HEK293 (cell line): ENCODE measurements at regions not wholly inside any gene's neighbourhood (a gene's known extent, or its start where the extent isn't known, plus 50 kb on each side); places are given as distances from the start of the nearest gene placed in this dataset.

Experiments used
- CTCF ChIA-PET: fragments of 350-600 bp; formaldehyde crosslinking; extraction: SDS; loops from one replicate; lab custom pipeline; 2021; ENCODE audit warnings: antibody characterized with exemption; lab: Yijun Ruan, JAX
- POLR2A ChIA-PET: fragments of 300-600 bp; formaldehyde crosslinking; extraction: SDS; loops from one replicate; lab custom pipeline; 2020; ENCODE audit warnings: antibody characterized with exemption, inconsistent platforms; lab: Yijun Ruan, JAX
- H3K27ac ChIP-seq: fragments of 200-500 bp; sonication (Bioruptor generic); 2 replicates; pipeline ENCODE4 v1.5.1; 2014; ENCODE audit warnings: low read depth, low read length, control low read depth, inconsistent platforms; ENCODE audit errors: extremely low read depth
- H3K36me3 ChIP-seq, 2 experiments: fragments of 200-500 bp in 1 of 2; sonication (Bioruptor generic) in 1 of 2; 1 replicate in 1 of 2; 2 replicates in 1 of 2; pipeline ENCODE4 v1.5.1; 2014 to 2017; ENCODE audit warnings: inconsistent platforms in 2 of 2, low read length in 2 of 2; ENCODE audit not compliant: control insufficient read depth in 2 of 2, insufficient read depth in 1 of 2
- H3K4me1 ChIP-seq: fragments of 200-500 bp; sonication (Bioruptor generic); 2 replicates; pipeline ENCODE4 v1.5.1; 2014; ENCODE audit warnings: mild to moderate bottlenecking, low read length, inconsistent platforms; ENCODE audit not compliant: control insufficient read depth, insufficient read depth
- H3K4me3 ChIP-seq: 2 replicates; pipeline ENCODE4 v1.5.1; 2011; ENCODE audit warnings: low read depth, mild to moderate bottlenecking, control low read depth, low read length, moderate library complexity
- H3K9me3 ChIP-seq: fragments of 200-500 bp; sonication (Bioruptor generic); 2 replicates; pipeline ENCODE4 v1.5.1; 2014; ENCODE audit warnings: low read depth, low read length, inconsistent platforms; ENCODE audit not compliant: control insufficient read depth, insufficient read depth
- FEZF1 ChIP-seq: fragments of 450-650 bp; formaldehyde crosslinking; IDR thresholded peaks from 2 replicates; pipeline ENCODE4 v1.5.1; 2016; ENCODE audit warnings: missing biosample characterization, missing genetic modification characterization
- GLIS1 ChIP-seq: fragments of 450-650 bp; formaldehyde crosslinking; IDR thresholded peaks from 2 replicates; pipeline ENCODE4 v1.5.1; 2016; ENCODE audit warnings: missing biosample characterization, missing genetic modification characterization
- HOXC10 ChIP-seq: sonication (generic); formaldehyde crosslinking; IDR thresholded peaks from 2 replicates; pipeline ENCODE4 v1.8.1; 2023; ENCODE audit warnings: mild to moderate bottlenecking, missing genetic modification reagents
- KLF10 ChIP-seq: fragments of 450-650 bp; IDR thresholded peaks from 2 replicates; pipeline ENCODE4 v1.5.1; 2018; ENCODE audit warnings: missing biosample characterization, mild to moderate bottlenecking, missing genetic modification characterization
- RBAK ChIP-seq: fragments of 450-650 bp; formaldehyde crosslinking; IDR thresholded peaks from 2 replicates; pipeline ENCODE4 v1.5.1; 2016; ENCODE audit warnings: missing biosample characterization, missing genetic modification characterization
- REPIN1 ChIP-seq: fragments of 450-650 bp; formaldehyde crosslinking; IDR thresholded peaks from 2 replicates; pipeline ENCODE4 v1.5.1; 2017; ENCODE audit warnings: missing biosample characterization, missing genetic modification characterization, low read depth
- ZFP3 ChIP-seq: fragments of 450-650 bp; formaldehyde crosslinking; IDR thresholded peaks from 2 replicates; pipeline ENCODE4 v1.5.1; 2016; ENCODE audit warnings: low read depth, missing biosample characterization, missing genetic modification characterization
- ZNF10 ChIP-seq: fragments of 450-650 bp; formaldehyde crosslinking; IDR thresholded peaks from 2 replicates; pipeline ENCODE4 v1.5.1; 2017; ENCODE audit warnings: missing biosample characterization, missing genetic modification characterization
- ZNF138 ChIP-seq: fragments of 450-650 bp; formaldehyde crosslinking; IDR thresholded peaks from 2 replicates; pipeline ENCODE4 v1.5.1; 2016; ENCODE audit warnings: missing biosample characterization, missing genetic modification characterization, borderline replicate concordance
- ZNF157 ChIP-seq: fragments of 450-650 bp; formaldehyde crosslinking; IDR thresholded peaks from 2 replicates; pipeline ENCODE4 v1.5.1; 2016; ENCODE audit warnings: missing biosample characterization, missing genetic modification characterization
- ZNF19 ChIP-seq: fragments of 450-650 bp; formaldehyde crosslinking; IDR thresholded peaks from 2 replicates; pipeline ENCODE4; 2016; ENCODE audit warnings: missing biosample characterization, missing genetic modification characterization, low read depth
- ZNF2 ChIP-seq: fragments of 450-650 bp; formaldehyde crosslinking; IDR thresholded peaks from 2 replicates; pipeline ENCODE4 v1.5.1; 2016; ENCODE audit warnings: missing biosample characterization, missing genetic modification characterization
- ZNF24 ChIP-seq: fragments of 450-650 bp; formaldehyde crosslinking; IDR thresholded peaks from 2 replicates; pipeline ENCODE4 v1.5.1; 2016; ENCODE audit warnings: missing biosample characterization, missing genetic modification characterization
- ZNF335 ChIP-seq: fragments of 450-650 bp; formaldehyde crosslinking; conservative IDR thresholded peaks from 2 replicates; pipeline ENCODE4 v1.5.1; 2016; ENCODE audit warnings: missing biosample characterization, missing genetic modification characterization
- ZNF37A ChIP-seq: fragments of 450-650 bp; IDR thresholded peaks from 2 replicates; pipeline ENCODE4 v1.5.1; 2018; ENCODE audit warnings: missing biosample characterization, missing genetic modification characterization
- ZNF416 ChIP-seq: fragments of 450-650 bp; formaldehyde crosslinking; IDR thresholded peaks from 2 replicates; pipeline ENCODE4 v1.5.1; 2016; ENCODE audit warnings: missing biosample characterization, missing genetic modification characterization
- ZNF426 ChIP-seq: fragments of 450-650 bp; formaldehyde crosslinking; IDR thresholded peaks from 2 replicates; pipeline ENCODE4 v1.5.1; 2017; ENCODE audit warnings: missing biosample characterization, missing genetic modification characterization, mild to moderate bottlenecking, inconsistent platforms, moderate library complexity
- ZNF433 ChIP-seq: fragments of 450-650 bp; formaldehyde crosslinking; IDR thresholded peaks from 2 replicates; pipeline ENCODE4 v1.5.1; 2016; ENCODE audit warnings: missing biosample characterization, missing genetic modification characterization, low read depth
- ZNF518A ChIP-seq: fragments of 450-650 bp; formaldehyde crosslinking; conservative IDR thresholded peaks from 2 replicates; pipeline ENCODE4 v1.5.1; 2016; ENCODE audit warnings: low read depth, missing biosample characterization, missing genetic modification characterization
- ZNF600 ChIP-seq: fragments of 450-650 bp; formaldehyde crosslinking; IDR thresholded peaks from 2 replicates; pipeline ENCODE4 v1.5.1; 2016; ENCODE audit warnings: missing biosample characterization, missing genetic modification characterization
- ZNF777 ChIP-seq: fragments of 450-650 bp; formaldehyde crosslinking; IDR thresholded peaks from 2 replicates; pipeline ENCODE4 v1.5.1; 2017; ENCODE audit warnings: missing biosample characterization, missing genetic modification characterization, borderline replicate concordance
- TF ChIP-seq, protein P1 (sequence below): fragments of 450-650 bp; formaldehyde crosslinking; IDR thresholded peaks from 2 replicates; pipeline ENCODE4 v1.5.1; 2017; ENCODE audit warnings: missing biosample characterization, missing genetic modification characterization
- TF ChIP-seq, protein P2 (sequence below): fragments of 450-650 bp; formaldehyde crosslinking; IDR thresholded peaks from 2 replicates; pipeline ENCODE4 v1.5.1; 2016; ENCODE audit warnings: missing biosample characterization, missing genetic modification characterization
- TF ChIP-seq, protein P3 (sequence below): fragments of 450-650 bp; formaldehyde crosslinking; IDR thresholded peaks from 2 replicates; pipeline ENCODE4 v1.5.1; 2016; ENCODE audit warnings: missing biosample characterization, missing genetic modification characterization

GRCh38 chr3:6301626-6302025 is 559.3 kb upstream of the GRM7 start (continued):
- TF ChIP-seq, protein P1, sequence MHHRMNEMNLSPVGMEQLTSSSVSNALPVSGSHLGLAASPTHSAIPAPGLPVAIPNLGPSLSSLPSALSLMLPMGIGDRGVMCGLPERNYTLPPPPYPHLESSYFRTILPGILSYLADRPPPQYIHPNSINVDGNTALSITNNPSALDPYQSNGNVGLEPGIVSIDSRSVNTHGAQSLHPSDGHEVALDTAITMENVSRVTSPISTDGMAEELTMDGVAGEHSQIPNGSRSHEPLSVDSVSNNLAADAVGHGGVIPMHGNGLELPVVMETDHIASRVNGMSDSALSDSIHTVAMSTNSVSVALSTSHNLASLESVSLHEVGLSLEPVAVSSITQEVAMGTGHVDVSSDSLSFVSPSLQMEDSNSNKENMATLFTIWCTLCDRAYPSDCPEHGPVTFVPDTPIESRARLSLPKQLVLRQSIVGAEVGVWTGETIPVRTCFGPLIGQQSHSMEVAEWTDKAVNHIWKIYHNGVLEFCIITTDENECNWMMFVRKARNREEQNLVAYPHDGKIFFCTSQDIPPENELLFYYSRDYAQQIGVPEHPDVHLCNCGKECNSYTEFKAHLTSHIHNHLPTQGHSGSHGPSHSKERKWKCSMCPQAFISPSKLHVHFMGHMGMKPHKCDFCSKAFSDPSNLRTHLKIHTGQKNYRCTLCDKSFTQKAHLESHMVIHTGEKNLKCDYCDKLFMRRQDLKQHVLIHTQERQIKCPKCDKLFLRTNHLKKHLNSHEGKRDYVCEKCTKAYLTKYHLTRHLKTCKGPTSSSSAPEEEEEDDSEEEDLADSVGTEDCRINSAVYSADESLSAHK, result no peak
- no peak for TF ChIP-seq ZNF138 (tag by site-specific recombination)
- TF ChIP-seq ZNF24 (tag by site-specific recombination), result no peak
- TF ChIP-seq ZNF433 (tag by site-specific recombination), result no peak
- TF ChIP-seq RBAK (tag by site-specific recombination), result no peak
- no peak for TF ChIP-seq ZNF518A
- TF ChIP-seq ZNF2 (tag by site-specific recombination), result no peak
- TF ChIP-seq ZNF37A, result no peak
- no peak for TF ChIP-seq GLIS1 (tag by site-specific recombination)
- TF ChIP-seq KLF10 (tag by site-specific recombination), result no peak
- TF ChIP-seq HOXC10 (CRISPR knock-in tag), result no peak

GRCh38 chr3:6315906-6316305 is 545.0 kb upstream of the GRM7 start:
- TF ChIP-seq ZNF777 (tag by site-specific recombination) (no peak), ZNF335 (tag by site-specific recombination) (no peak), ZNF426 (tag by site-specific recombination) (no peak), ZNF600 (tag by site-specific recombination) (no peak), ZNF19 (tag by site-specific recombination) (no peak), FEZF1 (tag by site-specific recombination) (no peak), ZNF10 (tag by site-specific recombination) (no peak), ZNF157 (tag by site-specific recombination) (no peak), REPIN1 (tag by site-specific recombination) (no peak), ZFP3 (no peak), ZNF416 (tag by site-specific recombination) (no peak)
- TF ChIP-seq, protein P2, sequence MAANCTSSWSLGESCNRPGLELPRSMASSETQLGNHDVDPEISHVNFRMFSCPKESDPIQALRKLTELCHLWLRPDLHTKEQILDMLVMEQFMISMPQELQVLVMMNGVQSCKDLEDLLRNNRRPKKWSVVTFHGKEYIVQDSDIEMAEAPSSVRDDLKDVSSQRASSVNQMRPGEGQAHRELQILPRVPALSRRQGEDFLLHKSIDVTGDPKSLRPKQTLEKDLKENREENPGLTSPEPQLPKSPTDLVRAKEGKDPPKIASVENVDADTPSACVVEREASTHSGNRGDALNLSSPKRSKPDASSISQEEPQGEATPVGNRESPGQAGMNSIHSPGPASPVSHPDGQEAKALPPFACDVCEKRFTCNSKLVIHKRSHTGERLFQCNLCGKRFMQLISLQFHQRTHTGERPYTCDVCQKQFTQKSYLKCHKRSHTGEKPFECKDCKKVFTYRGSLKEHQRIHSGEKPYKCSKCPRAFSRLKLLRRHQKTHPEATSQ, result no peak
- TF ChIP-seq, protein P3, sequence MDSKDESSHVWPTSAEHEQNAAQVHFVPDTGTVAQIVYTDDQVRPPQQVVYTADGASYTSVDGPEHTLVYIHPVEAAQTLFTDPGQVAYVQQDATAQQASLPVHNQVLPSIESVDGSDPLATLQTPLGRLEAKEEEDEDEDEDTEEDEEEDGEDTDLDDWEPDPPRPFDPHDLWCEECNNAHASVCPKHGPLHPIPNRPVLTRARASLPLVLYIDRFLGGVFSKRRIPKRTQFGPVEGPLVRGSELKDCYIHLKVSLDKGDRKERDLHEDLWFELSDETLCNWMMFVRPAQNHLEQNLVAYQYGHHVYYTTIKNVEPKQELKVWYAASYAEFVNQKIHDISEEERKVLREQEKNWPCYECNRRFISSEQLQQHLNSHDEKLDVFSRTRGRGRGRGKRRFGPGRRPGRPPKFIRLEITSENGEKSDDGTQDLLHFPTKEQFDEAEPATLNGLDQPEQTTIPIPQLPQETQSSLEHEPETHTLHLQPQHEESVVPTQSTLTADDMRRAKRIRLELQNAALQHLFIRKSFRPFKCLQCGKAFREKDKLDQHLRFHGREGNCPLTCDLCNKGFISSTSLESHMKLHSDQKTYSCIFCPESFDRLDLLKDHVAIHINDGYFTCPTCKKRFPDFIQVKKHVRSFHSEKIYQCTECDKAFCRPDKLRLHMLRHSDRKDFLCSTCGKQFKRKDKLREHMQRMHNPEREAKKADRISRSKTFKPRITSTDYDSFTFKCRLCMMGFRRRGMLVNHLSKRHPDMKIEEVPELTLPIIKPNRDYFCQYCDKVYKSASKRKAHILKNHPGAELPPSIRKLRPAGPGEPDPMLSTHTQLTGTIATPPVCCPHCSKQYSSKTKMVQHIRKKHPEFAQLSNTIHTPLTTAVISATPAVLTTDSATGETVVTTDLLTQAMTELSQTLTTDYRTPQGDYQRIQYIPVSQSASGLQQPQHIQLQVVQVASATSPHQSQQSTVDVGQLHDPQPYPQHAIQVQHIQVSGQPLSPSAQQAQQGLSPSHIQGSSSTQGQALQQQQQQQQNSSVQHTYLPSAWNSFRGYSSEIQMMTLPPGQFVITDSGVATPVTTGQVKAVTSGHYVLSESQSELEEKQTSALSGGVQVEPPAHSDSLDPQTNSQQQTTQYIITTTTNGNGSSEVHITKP (tag by site-specific recombination), result no peak
- Histone ChIP-seq H3K4me1 (no peaks in the 10 kb centered on the region), H3K27ac (no peak overlapping the region), H3K36me3 (no peaks in the 10 kb centered on the region), H3K4me3 (no peak overlapping the region), H3K9me3 (no peaks in the 10 kb centered on the region)
- ChIA-PET POLR2A (no interaction called here), CTCF (no interaction called here)
